Heart right ventricle (tissue), 16 donors: ENCODE measurements at regions not wholly inside any gene's neighbourhood (a gene's known extent, or its start where the extent isn't known, plus 50 kb on each side); places are given as distances from the start of the nearest gene placed in this dataset.

Source experiments
- ATAC-seq, 8 donors: fragments of 200-7000 bp; cut with Tn5 transposase; one replicate each; pipeline ENCODE4 v1.9.1; 2020; ENCODE audit warnings: mild to moderate bottlenecking in 8 of 8, moderate library complexity in 8 of 8, moderate number of reproducible peaks in 1 of 8
- DNase-seq, 2 donors: peaks; one replicate each; pipeline ENCODE4 v3.0.0-alpha.2; 2020
- H3K27ac ChIP-seq, 10 donors: fragments of 200-600 bp; sonication (generic) in 2 of 10; one replicate each; pipeline versions ENCODE4 v1.5.0 to v1.8.0; 2020 to 2022; ENCODE audit warnings: mild to moderate bottlenecking in 3 of 10
- H3K27me3 ChIP-seq, 7 donors: fragments of 200-600 bp; one replicate each; pipeline ENCODE4 v1.8.0; 2021 to 2022; ENCODE audit warnings: mild to moderate bottlenecking in 2 of 7
- H3K36me3 ChIP-seq, 9 donors: fragments of 200-600 bp; sonication (generic) in 1 of 9; one replicate each; pipeline versions ENCODE4 v1.5.0 to v1.8.0; 2020 to 2022; ENCODE audit warnings: mild to moderate bottlenecking in 2 of 9
- H3K4me1 ChIP-seq, 9 donors: fragments of 200-600 bp; sonication (generic) in 1 of 9; one replicate each; pipeline versions ENCODE4 v1.5.0 to v1.8.0; 2020 to 2022; ENCODE audit warnings: mild to moderate bottlenecking in 4 of 9
- H3K4me3 ChIP-seq, 10 donors: fragments of 200-600 bp; sonication (generic) in 2 of 10; one replicate each; pipeline versions ENCODE4 v1.5.0 to v1.8.0; 2020 to 2022; ENCODE audit warnings: mild to moderate bottlenecking in 7 of 10, moderate library complexity in 2 of 10
- H3K9me3 ChIP-seq, 11 donors: fragments of 200-600 bp in 10 of 11; sonication (generic) in 2 of 11; one replicate each; pipeline versions ENCODE4 v1.5.0 to v1.8.0; 2013 to 2022; ENCODE audit warnings: mild to moderate bottlenecking in 2 of 11, control low read depth in 1 of 11, moderate library complexity in 1 of 11
- WGBS, 2 donors: extraction: QIAGEN DNeasy Blood & Tissue Kit; methylation state at CpG; one replicate each; pipeline ENCODE4 v1.1.7; 2013; ENCODE audit warnings: inconsistent platforms in 1 of 2; 5-methylcytosine and 5-hydroxymethylcytosine counted together
- intact Hi-C, 10 donors: fragments of 100-400 bp; cut with DNase I; formaldehyde crosslinking; loops; one replicate each; pipeline versions ENCODE4 v1.11.1 to v1.14.2; 2022
- TF ChIP-seq, protein P1 (sequence below), 9 donors: fragments of 200-600 bp; sonication (generic) in 2 of 9; IDR thresholded peaks; one replicate each; pipeline versions ENCODE4 v1.5.0 to v1.8.0; 2021 to 2022; ENCODE audit warnings: antibody characterized with exemption in 9 of 9, mild to moderate bottlenecking in 5 of 9, moderate library complexity in 1 of 9
- donor health status: Arrhythmogenic right ventricular cardiomyopathy.
- donor health status: ischemic (EF 13 %, LVEDD 7.1; RV severe dilation, severe dysfunction).
- donor health status: healthy with polysubstance abuse.
- donor health status: DM: no; HTN: yes; CAD: no.
- donor health status: DM: no; HTN: no; CAD: no.
- donor health status: ischemic (EF 25% LVEDD 6.9; RV normal size, moderate dysfunction).
- donor health status: ischemic (EF 25% LVEDD 5.7; RV mildly dilated, moderate dysfunction).
- donor health status: healthy.
- donor health status: DM: yes; HTN: yes; CAD: no.
- donor health status: Ischemic cardiomyopathy.
- donor health status: ischemic (EF 35%, LVEDD 5.7; RV mildly dilated, moderate dysfunction).
- donor health status: nonischemic (EF 11% LVEDD 7.7; RV severe dilation, severe dysfunction).
- donor health status: DM: yes; HTN: yes; CAD: no.
- donor health status: PGD.
- donor health status: ischemic (EF 29% LVEDD 5.4; RV normal size, mild dysfunction).
- donor health status: nonischemic (EF 23%, LVEDD 6.1; RV moderate dilation, normal function).

DNA sequence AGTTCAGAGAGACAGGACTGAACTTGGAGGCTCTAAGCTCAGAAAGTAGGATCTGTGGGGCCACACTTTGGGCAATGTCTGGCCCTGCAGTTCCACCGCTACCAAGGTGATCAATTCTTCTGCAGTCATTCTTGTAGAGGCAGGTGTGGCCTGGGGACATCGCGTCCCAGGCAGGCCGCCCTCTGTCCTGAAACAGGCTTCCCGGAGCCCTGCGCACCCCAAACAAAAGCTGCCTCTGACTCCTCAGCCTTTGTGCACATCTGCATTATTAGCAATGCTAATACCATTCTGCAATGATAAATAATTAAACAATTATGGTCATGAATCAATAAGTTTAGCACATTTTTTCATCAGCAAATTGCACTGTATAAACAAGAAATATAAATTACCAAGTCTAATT lies 160.2 kb downstream of the URI1 start:
- Histone ChIP-seq H3K36me3 (no peaks in the 10 kb centered on the region), H3K27ac (no peak overlapping the region), H3K4me3 (no peak overlapping the region), H3K27me3 (peaks cover 0 to 6% (median 0%) of the 10 kb centered on the region in 7 donors), H3K9me3 (no peaks in the 10 kb centered on the region), H3K4me1 (no peaks in the 10 kb centered on the region)
- WGBS, 2 donors: 89 to 94% methylated on average over 6 of the region's 6 CpGs
- DNase-seq (no peak), ATAC-seq (no peak)
- TF ChIP-seq, protein P1, sequence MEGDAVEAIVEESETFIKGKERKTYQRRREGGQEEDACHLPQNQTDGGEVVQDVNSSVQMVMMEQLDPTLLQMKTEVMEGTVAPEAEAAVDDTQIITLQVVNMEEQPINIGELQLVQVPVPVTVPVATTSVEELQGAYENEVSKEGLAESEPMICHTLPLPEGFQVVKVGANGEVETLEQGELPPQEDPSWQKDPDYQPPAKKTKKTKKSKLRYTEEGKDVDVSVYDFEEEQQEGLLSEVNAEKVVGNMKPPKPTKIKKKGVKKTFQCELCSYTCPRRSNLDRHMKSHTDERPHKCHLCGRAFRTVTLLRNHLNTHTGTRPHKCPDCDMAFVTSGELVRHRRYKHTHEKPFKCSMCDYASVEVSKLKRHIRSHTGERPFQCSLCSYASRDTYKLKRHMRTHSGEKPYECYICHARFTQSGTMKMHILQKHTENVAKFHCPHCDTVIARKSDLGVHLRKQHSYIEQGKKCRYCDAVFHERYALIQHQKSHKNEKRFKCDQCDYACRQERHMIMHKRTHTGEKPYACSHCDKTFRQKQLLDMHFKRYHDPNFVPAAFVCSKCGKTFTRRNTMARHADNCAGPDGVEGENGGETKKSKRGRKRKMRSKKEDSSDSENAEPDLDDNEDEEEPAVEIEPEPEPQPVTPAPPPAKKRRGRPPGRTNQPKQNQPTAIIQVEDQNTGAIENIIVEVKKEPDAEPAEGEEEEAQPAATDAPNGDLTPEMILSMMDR (IDR thresholded peaks at IDR 0.05): no peak
- intact Hi-C loops: no loop called here

DNA sequence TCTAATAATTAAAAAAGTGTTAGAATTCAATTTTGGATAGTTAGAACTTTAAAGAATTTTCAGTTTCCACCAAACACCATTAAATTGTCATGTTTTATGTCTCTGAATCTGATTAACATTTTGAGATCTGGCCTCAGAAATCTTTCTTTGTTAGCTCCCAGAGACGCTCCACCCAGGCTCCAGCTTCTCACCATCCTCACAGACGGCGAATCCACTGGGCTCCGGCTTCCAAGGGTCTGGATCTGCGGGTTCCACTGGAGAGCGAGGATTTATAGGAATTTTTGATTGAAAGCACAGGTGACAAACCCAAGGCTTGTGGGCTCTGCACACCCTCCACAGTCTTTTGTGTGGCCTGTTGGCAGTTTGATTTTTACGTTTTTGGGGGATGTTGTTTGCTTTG lies 160.6 kb downstream of the URI1 start:
- peaks cover 0 to 9% (median 0%) of the 10 kb centered on the region in 7 donors for H3K27me3 ChIP-seq
- TF ChIP-seq, protein P1 (IDR thresholded peaks at IDR 0.05): no peak
- no peaks in the 10 kb centered on the region for H3K4me1 ChIP-seq
- no peak overlapping the region for H3K4me3 ChIP-seq
- no peak for DNase-seq
- H3K36me3 ChIP-seq: no peaks in the 10 kb centered on the region
- H3K27ac ChIP-seq: no peak overlapping the region
- intact Hi-C loops: no loop called here
- WGBS, 2 donors: 89 to 92% methylated on average over 7 of the region's 7 CpGs
- no peaks in the 10 kb centered on the region for H3K9me3 ChIP-seq
- no peak for ATAC-seq

DNA sequence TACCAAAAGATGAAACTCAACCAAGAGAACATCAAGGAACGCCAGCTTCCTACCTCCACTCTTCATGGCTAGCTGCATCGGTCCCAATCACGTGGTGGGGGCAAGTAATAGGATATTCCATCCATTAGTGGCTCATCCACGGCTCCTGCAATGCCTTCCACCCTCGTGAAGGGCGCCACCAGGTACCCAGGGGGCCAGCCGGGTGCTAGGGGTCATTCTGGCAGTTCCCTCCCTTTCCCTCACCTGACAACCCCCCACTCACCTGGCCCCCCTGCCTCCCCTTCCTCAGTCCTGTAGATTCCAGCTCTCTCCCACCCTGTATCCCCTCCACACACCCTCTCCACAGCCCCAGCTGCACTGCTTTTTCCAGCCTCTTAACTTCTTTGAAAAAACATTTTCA lies 161.9 kb downstream of the URI1 start:
- TF ChIP-seq, protein P1 (IDR thresholded peaks at IDR 0.05): no peak
- WGBS, 2 donors: 72 to 76% methylated on average over 7 of the region's 7 CpGs
- Histone ChIP-seq H3K4me3 (no peak overlapping the region), H3K27ac (no peak overlapping the region), H3K27me3 (peaks cover 0 to 9% (median 0%) of the 10 kb centered on the region in 7 donors), H3K9me3 (no peaks in the 10 kb centered on the region), H3K4me1 (no peaks in the 10 kb centered on the region), H3K36me3 (no peaks in the 10 kb centered on the region)
- ATAC-seq (no peak), DNase-seq (no peak)
- intact Hi-C loops: no loop called here

DNA sequence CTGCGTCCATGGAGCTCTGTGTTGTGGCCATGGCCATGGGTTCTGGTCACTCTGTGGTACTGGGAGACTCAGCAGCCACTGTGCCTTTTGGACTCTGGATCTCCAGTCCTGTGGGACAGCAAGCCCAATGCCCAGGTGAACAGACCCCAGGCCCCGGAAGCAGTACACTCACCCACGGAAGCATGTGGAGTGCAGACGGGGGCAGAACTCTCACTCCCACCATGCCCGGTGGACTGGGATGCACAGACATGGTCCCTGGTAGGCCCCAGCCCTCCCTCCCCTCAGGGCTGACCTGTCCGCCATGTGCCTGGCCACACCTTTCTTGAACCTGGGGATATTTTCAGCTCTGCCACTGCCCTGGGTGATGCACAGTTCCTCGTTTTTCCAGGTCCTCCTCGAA lies 163.3 kb downstream of the URI1 start:
- no peaks in the 10 kb centered on the region for H3K9me3 ChIP-seq
- no peak overlapping the region for H3K4me3 ChIP-seq
- H3K27me3 ChIP-seq: peaks cover 0 to 10% (median 0%) of the 10 kb centered on the region in 7 donors
- TF ChIP-seq, protein P1 (IDR thresholded peaks at IDR 0.05): no peak
- WGBS, 2 donors: 86 to 93% methylated on average over 8 of the region's 8 CpGs
- DNase-seq (no peak), ATAC-seq (no peak)
- intact Hi-C loops: no loop called here
- no peak overlapping the region for H3K27ac ChIP-seq
- H3K4me1 ChIP-seq: no peaks in the 10 kb centered on the region
- no peaks in the 10 kb centered on the region for H3K36me3 ChIP-seq
